K562 (cell line): ENCODE measurements at regions not wholly inside any gene's neighbourhood (a gene's known extent, or its start where the extent isn't known, plus 50 kb on each side); places are given as distances from the start of the nearest gene placed in this dataset.

Experiments used
- BCLAF1 ChIP-seq, 2 experiments: fragments of 450-650 bp in 1 of 2; IDR thresholded peaks; 2 replicates each; pipeline ENCODE4 v1.6.1; 2011 to 2017; ENCODE audit warnings: low read depth in 2 of 2, antibody characterized with exemption in 1 of 2, borderline replicate concordance in 1 of 2, low read length in 1 of 2, mild to moderate bottlenecking in 1 of 2, mixed read lengths in 1 of 2; ENCODE audit not compliant: control insufficient read depth in 1 of 2
- CHD2 ChIP-seq: IDR thresholded peaks from 2 replicates; pipeline ENCODE4 v1.6.1; 2011; ENCODE audit warnings: low read depth, low read length
- CLOCK ChIP-seq: fragments of 250-450 bp; sonication (Bioruptor Pico); IDR thresholded peaks from 2 replicates; pipeline ENCODE4 v1.4.0; 2020; ENCODE audit warnings: mild to moderate bottlenecking, moderate library complexity, borderline replicate concordance
- ELF1 ChIP-seq: fragments of 200-800 bp; sonication (Bioruptor generic); IDR thresholded peaks from 2 replicates; pipeline ENCODE4 v1.6.1; 2016; ENCODE audit warnings: missing genetic modification characterization, missing compliant biosample characterization
- ID3 ChIP-seq, 2 experiments: fragments of 250-450 bp in 1 of 2; fragments of 450-650 bp in 1 of 2; sonication (Bioruptor Pico) in 1 of 2; IDR thresholded peaks; 2 replicates each; pipeline versions ENCODE4 v1.6.1 to v1.8.0; 2016 to 2021; ENCODE audit warnings: mild to moderate bottlenecking in 2 of 2, moderate library complexity in 2 of 2, missing compliant biosample characterization in 1 of 2, missing genetic modification characterization in 1 of 2
- MXI1 ChIP-seq: IDR thresholded peaks from 2 replicates; pipeline ENCODE4 v1.6.1; 2011; ENCODE audit warnings: low read depth, mild to moderate bottlenecking, improper control_type of control experiment, low read length
- NONO ChIP-seq, 2 experiments: fragments of 200-400 bp in 1 of 2; fragments of 450-650 bp in 1 of 2; formaldehyde crosslinking in 1 of 2; IDR thresholded peaks; 2 replicates each; pipeline ENCODE4 v1.6.1; 2017; ENCODE audit warnings: low read depth in 2 of 2, mild to moderate bottlenecking in 2 of 2, moderate library complexity in 2 of 2, low read length in 1 of 2
- POLR2AphosphoS5 ChIP-seq: IDR thresholded peaks from 2 replicates; pipeline ENCODE4 v1.6.1; 2011; ENCODE audit warnings: mild to moderate bottlenecking, low read depth, low read length, moderate library complexity; ENCODE audit not compliant: control insufficient read depth, insufficient read depth
- POLR2B ChIP-seq: fragments of 450-650 bp; IDR thresholded peaks from 2 replicates; pipeline ENCODE4 v1.6.1; 2018; ENCODE audit warnings: low read depth; ENCODE audit not compliant: partially characterized antibody
- RBFOX2 ChIP-seq: fragments of 200-400 bp; formaldehyde crosslinking; IDR thresholded peaks from 2 replicates; pipeline ENCODE4 v1.6.1; 2017; ENCODE audit warnings: low read depth, mild to moderate bottlenecking, low read length, moderate library complexity
- ZC3H8 ChIP-seq: fragments of 450-650 bp; IDR thresholded peaks from 2 replicates; pipeline ENCODE4 v1.6.1; 2017
- ZNF318 ChIP-seq, 2 experiments: fragments of 450-650 bp; IDR thresholded peaks; 2 replicates each; pipeline ENCODE4 v1.6.1; 2016; ENCODE audit warnings: mild to moderate bottlenecking in 2 of 2, borderline replicate concordance in 1 of 2, low read depth in 1 of 2, moderate library complexity in 1 of 2

- TF ChIP-seq CLOCK (no peak), POLR2AphosphoS5 (peak; percentile 66), POLR2B (peak; percentile 7), ZC3H8 (no peak), CHD2 (peak; percentile 63; the same call in 1 of the 2 replicates), ZNF318 (IDR thresholded peaks at IDR 0.05; ENCODE audit: borderline replicate concordance in 1 of 2, low read depth in 1 of 2) (0 out of 4 replicates have a peak, but pooled peaks of 1 of the 2 experiments have one; percentile 58), MXI1 (peak; percentile 40; the same call in 1 of the 2 replicates), BCLAF1 (IDR thresholded peaks at IDR 0.05; ENCODE audit: borderline replicate concordance in 1 of 2, control insufficient read depth in 1 of 2, low read depth in 2 of 2, low read length in 1 of 2) (peak in 1 of 2 experiments; percentile 88; a peak in 2 of 4 replicates), ELF1 (tag) (0 out of 2 replicates have a peak, but pooled peaks have one; percentile 29), ID3 (CRISPR knock-in tag; IDR thresholded peaks at IDR 0.05) (no peak), ID3 (tag; IDR thresholded peaks at IDR 0.05) (no peak), NONO (IDR thresholded peaks at IDR 0.05; ENCODE audit: low read depth in 2 of 2, low read length in 1 of 2) (peak in 1 of 2 experiments; percentile 29; a peak in 1 of 4 replicates), RBFOX2 (peak; percentile 59; the same call in 1 of the 2 replicates)
Observed at GRCh38 chr6:26194329-26194701, 107.1 kb downstream of the HFE start (continued).
